ENCODE measurements at regions not wholly inside any gene's neighbourhood (a gene's known extent, or its start where the extent isn't known, plus 50 kb on each side); places are given as distances from the start of the nearest gene placed in this dataset.

- DNase-seq = no peak
These were observed 123.3 kb downstream of the BEGAIN start for GRCh38 chr14:100463937-100464336.

- DNase-seq = no peak
These were observed 120.9 kb downstream of the BEGAIN start for GRCh38 chr14:100466111-100466856.

- no peak for DNase-seq
These were observed 120.0 kb downstream of the BEGAIN start for GRCh38 chr14:100467046-100467750.

- no peak for DNase-seq
These were observed 119.3 kb downstream of the BEGAIN start for GRCh38 chr14:100467939-100468338.

- no peak for DNase-seq
These were observed 118.7 kb downstream of the BEGAIN start for GRCh38 chr14:100468557-100468956.

GRCh38 chr14:100469632-100470522 is 117.3 kb downstream of the BEGAIN start:
- no peak for DNase-seq

GRCh38 chr14:100470523-100470897 is 116.7 kb downstream of the BEGAIN start:
- DNase-seq = no peak

- no peak for DNase-seq
These were observed 115.7 kb downstream of the BEGAIN start for GRCh38 chr14:100471441-100472093.

GRCh38 chr14:100472094-100472455 is 115.1 kb downstream of the BEGAIN start:
- DNase-seq = no peak

GRCh38 chr14:100472491-100472890 is 114.7 kb downstream of the BEGAIN start:
- DNase-seq = no peak

- no peak for DNase-seq
These were observed 114.0 kb downstream of the BEGAIN start for GRCh38 chr14:100473249-100473648.

- no peak for DNase-seq
These were observed 113.0 kb downstream of the BEGAIN start for GRCh38 chr14:100474196-100474595.

- no peak for DNase-seq
These were observed 111.9 kb downstream of the BEGAIN start for GRCh38 chr14:100475268-100475667.

GRCh38 chr14:100476012-100476822 is 111.0 kb downstream of the BEGAIN start:
- DNase-seq = peak in 16 of 56 donors; percentile 7 to 43 (median 18)

- DNase-seq = no peak
These were observed 102.5 kb downstream of the BEGAIN start for GRCh38 chr14:100484531-100485267.

GRCh38 chr14:100486025-100486828 is 101.0 kb downstream of the BEGAIN start:
- DNase-seq = peak in 1 of 56 donors; percentile 21

Measured in nucleus accumbens (tissue), 56 donors.